ENCODE measurements at regions not wholly inside any gene's neighbourhood (a gene's known extent, or its start where the extent isn't known, plus 50 kb on each side); places are given as distances from the start of the nearest gene placed in this dataset.

- H3K4me3 Mint-ChIP-seq (ENCODE audit: unreplicated experiment), result no peak overlapping the region
- intact Hi-C loops (cut with micrococcal nuclease), result loop anchor here (10.0 kb wide), 1 partner anchor 281 kb away; the partner anchor contains the start of gene ELAVL2
- peaks cover 7% of the 10 kb centered on the region for H3K9me3 Mint-ChIP-seq (ENCODE audit: unreplicated experiment)
- BruUV-seq (replicated peaks), result no TSS peak
- peaks cover 6% of the 10 kb centered on the region for H3K4me1 Mint-ChIP-seq (ENCODE audit: insufficient read depth, unreplicated experiment)
- TF ChIP-seq CTCF (IDR thresholded peaks at IDR 0.05; ENCODE audit: unreplicated experiment), result no peak
- no peak overlapping the region for H3K27ac Mint-ChIP-seq (ENCODE audit: low read depth, unreplicated experiment)
- ChIA-PET CTCF (no interaction called here), POLR2A (no interaction called here)
- H3K27me3 Mint-ChIP-seq (ENCODE audit: insufficient read depth, unreplicated experiment), result no peaks in the 10 kb centered on the region
- no peak for DNase-seq (ENCODE audit: unreplicated experiment)
- peaks cover 6% of the 10 kb centered on the region for H3K36me3 Mint-ChIP-seq (ENCODE audit: insufficient read depth, unreplicated experiment)
These were observed 282.6 kb downstream of the ELAVL2 start for GRCh38 chr9:23543419-23543818.

GRCh38 chr9:23545728-23546127 is 280.3 kb downstream of the ELAVL2 start:
- BruUV-seq (replicated peaks), result no TSS peak
- Mint-ChIP-seq H3K27ac (ENCODE audit: low read depth, unreplicated experiment) (no peak overlapping the region), H3K4me3 (ENCODE audit: unreplicated experiment) (no peak overlapping the region), H3K9me3 (ENCODE audit: unreplicated experiment) (peaks cover 7% of the 10 kb centered on the region), H3K4me1 (ENCODE audit: insufficient read depth, unreplicated experiment) (peaks cover 6% of the 10 kb centered on the region), H3K27me3 (ENCODE audit: insufficient read depth, unreplicated experiment) (no peaks in the 10 kb centered on the region), H3K36me3 (ENCODE audit: insufficient read depth, unreplicated experiment) (peaks cover 6% of the 10 kb centered on the region)
- intact Hi-C loops (cut with micrococcal nuclease), result loop anchor here (10.0 kb wide), 1 partner anchor 279 kb away; the partner anchor contains the start of gene ELAVL2
- POLR2A ChIA-PET, result no interaction called here
- no peak for TF ChIP-seq CTCF (IDR thresholded peaks at IDR 0.05; ENCODE audit: unreplicated experiment)
- no peak for DNase-seq (ENCODE audit: unreplicated experiment)
- CTCF ChIA-PET, result interaction anchor here (0.6 to 0.7 kb wide), 2 partner anchors 28 to 102 kb away, joined by 3 to 4 read pairs; no protein-coding TSS in a partner anchor

- BruUV-seq (replicated peaks), result no TSS peak
- Mint-ChIP-seq H3K9me3 (ENCODE audit: unreplicated experiment) (peaks cover 7% of the 10 kb centered on the region), H3K27ac (ENCODE audit: low read depth, unreplicated experiment) (no peak overlapping the region), H3K4me1 (ENCODE audit: insufficient read depth, unreplicated experiment) (no peaks in the 10 kb centered on the region), H3K27me3 (ENCODE audit: insufficient read depth, unreplicated experiment) (no peaks in the 10 kb centered on the region), H3K4me3 (ENCODE audit: unreplicated experiment) (no peak overlapping the region), H3K36me3 (ENCODE audit: insufficient read depth, unreplicated experiment) (peaks cover 6% of the 10 kb centered on the region)
- no peak for TF ChIP-seq CTCF (IDR thresholded peaks at IDR 0.05; ENCODE audit: unreplicated experiment)
- intact Hi-C loops (cut with micrococcal nuclease), result no loop called here
- CTCF ChIA-PET, result no interaction called here
- no peak for DNase-seq (ENCODE audit: unreplicated experiment)
- POLR2A ChIA-PET, result no interaction called here
These were observed 274.7 kb downstream of the ELAVL2 start for GRCh38 chr9:23551311-23551721.

GRCh38 chr9:23551929-23552707 is 273.9 kb downstream of the ELAVL2 start:
- Mint-ChIP-seq H3K4me3 (ENCODE audit: unreplicated experiment) (no peak overlapping the region), H3K36me3 (ENCODE audit: insufficient read depth, unreplicated experiment) (no peaks in the 10 kb centered on the region), H3K4me1 (ENCODE audit: insufficient read depth, unreplicated experiment) (peaks cover 7% of the 10 kb centered on the region), H3K9me3 (ENCODE audit: unreplicated experiment) (peaks cover 2% of the 10 kb centered on the region), H3K27ac (ENCODE audit: low read depth, unreplicated experiment) (no peak overlapping the region), H3K27me3 (ENCODE audit: insufficient read depth, unreplicated experiment) (no peaks in the 10 kb centered on the region)
- no peak for TF ChIP-seq CTCF (IDR thresholded peaks at IDR 0.05; ENCODE audit: unreplicated experiment)
- no TSS peak for BruUV-seq (replicated peaks)
- ChIA-PET CTCF (interaction anchor here (1.1 kb wide), 1 partner anchor 13 kb away, joined by 3 read pairs; no protein-coding TSS in a partner anchor), POLR2A (no interaction called here)
- no peak for DNase-seq (ENCODE audit: unreplicated experiment)
- intact Hi-C loops (cut with micrococcal nuclease), result no loop called here
